ENCODE measurements at regions not wholly inside any gene's neighbourhood (a gene's known extent, or its start where the extent isn't known, plus 50 kb on each side); places are given as distances from the start of the nearest gene placed in this dataset.
"Not testable (repeated sequence)": the region's sequence is repeated elsewhere in the genome, so short reads cannot be mapped to it uniquely, and the experiment has no call there.

GRCh38 chrX:16067886-16068515 lies 55.4 kb upstream of the GRPR start:
- DNase-seq = no peak

GRCh38 chrX:16063921-16064320 lies 59.4 kb upstream of the GRPR start:
- no peak for DNase-seq

GRCh38 chrX:16063141-16063540 lies 60.2 kb upstream of the GRPR start:
- no peak for DNase-seq

- no peak for DNase-seq
Observed at GRCh38 chrX:16061296-16061695, 62.1 kb upstream of the GRPR start.

GRCh38 chrX:16060252-16060651 lies 63.1 kb upstream of the GRPR start:
- no peak for DNase-seq

- DNase-seq = not testable (repeated sequence)
Observed at GRCh38 chrX:16049126-16049525, 74.2 kb upstream of the GRPR start.

- DNase-seq = no peak
Observed at GRCh38 chrX:16042980-16043379, 80.4 kb upstream of the GRPR start.

GRCh38 chrX:16039834-16040233 lies 83.5 kb upstream of the GRPR start:
- DNase-seq = no peak

GRCh38 chrX:16039363-16039762 lies 84.0 kb upstream of the GRPR start:
- DNase-seq = no peak

- DNase-seq = no peak
Observed at GRCh38 chrX:16033331-16033730, 90.0 kb upstream of the GRPR start.

GRCh38 chrX:16028576-16028975 lies 94.8 kb upstream of the GRPR start:
- DNase-seq = no peak

- no peak for DNase-seq
Observed at GRCh38 chrX:16023790-16024734, 99.3 kb upstream of the GRPR start.

- no peak for DNase-seq
Observed at GRCh38 chrX:16022580-16023200, 100.7 kb upstream of the GRPR start.

- DNase-seq = no peak
Observed at GRCh38 chrX:16018291-16018690, 105.1 kb upstream of the GRPR start.

- DNase-seq = no peak
Observed at GRCh38 chrX:16014171-16014570, 109.2 kb upstream of the GRPR start.

- no peak for DNase-seq
Observed at GRCh38 chrX:16012250-16012649, 111.1 kb upstream of the GRPR start.

GRCh38 chrX:16005917-16006316 lies 117.4 kb upstream of the GRPR start:
- no peak for DNase-seq

- DNase-seq = no peak
Observed at GRCh38 chrX:16002185-16002584, 121.2 kb upstream of the GRPR start.

- no peak for DNase-seq
Observed at GRCh38 chrX:15998350-15998749, 125.0 kb upstream of the GRPR start.

- DNase-seq = no peak
Observed at GRCh38 chrX:15989716-15990115, 133.6 kb upstream of the GRPR start.

- no peak for DNase-seq
Observed at GRCh38 chrX:15988661-15989603, 134.3 kb upstream of the AP1S2 start.

- no peak for DNase-seq
Observed at GRCh38 chrX:15985937-15986336, 131.3 kb upstream of the AP1S2 start.

GRCh38 chrX:15983034-15983433 lies 128.4 kb upstream of the AP1S2 start:
- DNase-seq = no peak
